ENCODE measurements at regions not wholly inside any gene's neighbourhood (a gene's known extent, or its start where the extent isn't known, plus 50 kb on each side); places are given as distances from the start of the nearest gene placed in this dataset.
A peak's percentile ranks its signal among the peaks of the same experiment; 100 is the strongest.

GRCh38 chr1:239657291-239657690 lies 270.9 kb downstream of the CHRM3 start:
- in situ Hi-C loops (cut with MboI) = no loop called here
- Histone ChIP-seq H3K9me3 (replicated peaks; ENCODE audit: control insufficient read depth, insufficient read depth, low read depth, low read length) (no peaks in the 10 kb centered on the region; the same call in 1 of the 2 replicates), H3K9ac (ENCODE audit: insufficient read depth in 1 of 2, low read depth in 2 of 2, low read length in 2 of 2) (no peak overlapping the region), H3K27ac (ENCODE audit: extremely low read depth, low read depth, low read length) (no peak overlapping the region), H3K4me1 (replicated peaks in 1 of 2; ENCODE audit: control insufficient read depth in 2 of 2, insufficient read depth in 2 of 2, low read length in 2 of 2) (no peaks in the 10 kb centered on the region), H3K36me3 (ENCODE audit: control insufficient read depth, insufficient read depth, low read length) (no peaks in the 10 kb centered on the region), H3K4me2 (ENCODE audit: insufficient read depth, low read length) (no peak overlapping the region), H2AFZ (ENCODE audit: low read depth, low read length) (no peak overlapping the region), H3K79me2 (ENCODE audit: control insufficient read depth, insufficient read depth, low read length) (no peaks in the 10 kb centered on the region), H3K27me3 (ENCODE audit: control insufficient read depth in 2 of 2, insufficient read depth in 2 of 2, low read length in 2 of 2) (no peaks in the 10 kb centered on the region), H4K20me1 (replicated peaks; ENCODE audit: control insufficient read depth, insufficient read depth, low read length) (no peaks in the 10 kb centered on the region), H3K4me3 (no peak overlapping the region), H3K9me1 (ENCODE audit: control insufficient read depth, insufficient read depth, low read length) (no peaks in the 10 kb centered on the region)
- FAIRE-seq = peak; percentile 29
- CTCF ChIA-PET (ENCODE audit: low intra/inter-chr PET ratio) = no interaction called here
- DNase-seq (ENCODE audit: extremely low read depth in 1 of 4, low spot score in 3 of 4) = no peak
- no peak for ATAC-seq
- POLR2A ChIA-PET = no interaction called here
- intact Hi-C loops (cut with micrococcal nuclease) = no loop called here
- WGBS (ENCODE audit: insufficient coverage, low coverage, missing lambda C conversion rate) = 3% methylated on average over 2 of the region's 2 CpGs
- TF ChIP-seq MEF2D (tag; conservative IDR thresholded peaks at IDR 0.05; ENCODE audit: low read depth) = no peak
- no peak for TF ChIP-seq ZNF655 (CRISPR knock-in tag; IDR thresholded peaks at IDR 0.05)
- TF ChIP-seq NCOA1 (IDR thresholded peaks at IDR 0.05; ENCODE audit: low read depth) = no peak
- no peak for TF ChIP-seq NKRF (IDR thresholded peaks at IDR 0.05; ENCODE audit: borderline replicate concordance)
- no TSS peak for BruUV-seq (replicated peaks)

All from K562 (cell line).